GM12891 (cell line): ENCODE measurements at regions not wholly inside any gene's neighbourhood (a gene's known extent, or its start where the extent isn't known, plus 50 kb on each side); places are given as distances from the start of the nearest gene placed in this dataset.

Experiments used
- POLR2AphosphoS5 ChIP-seq: IDR thresholded peaks from 2 replicates; pipeline ENCODE4 v1.6.1; 2011; ENCODE audit warnings: low read depth, low read length, control low read depth
- SPI1 ChIP-seq: IDR thresholded peaks from 2 replicates; pipeline ENCODE4 v1.6.1; 2011; ENCODE audit warnings: low read depth, low read length, control low read depth

DNA sequence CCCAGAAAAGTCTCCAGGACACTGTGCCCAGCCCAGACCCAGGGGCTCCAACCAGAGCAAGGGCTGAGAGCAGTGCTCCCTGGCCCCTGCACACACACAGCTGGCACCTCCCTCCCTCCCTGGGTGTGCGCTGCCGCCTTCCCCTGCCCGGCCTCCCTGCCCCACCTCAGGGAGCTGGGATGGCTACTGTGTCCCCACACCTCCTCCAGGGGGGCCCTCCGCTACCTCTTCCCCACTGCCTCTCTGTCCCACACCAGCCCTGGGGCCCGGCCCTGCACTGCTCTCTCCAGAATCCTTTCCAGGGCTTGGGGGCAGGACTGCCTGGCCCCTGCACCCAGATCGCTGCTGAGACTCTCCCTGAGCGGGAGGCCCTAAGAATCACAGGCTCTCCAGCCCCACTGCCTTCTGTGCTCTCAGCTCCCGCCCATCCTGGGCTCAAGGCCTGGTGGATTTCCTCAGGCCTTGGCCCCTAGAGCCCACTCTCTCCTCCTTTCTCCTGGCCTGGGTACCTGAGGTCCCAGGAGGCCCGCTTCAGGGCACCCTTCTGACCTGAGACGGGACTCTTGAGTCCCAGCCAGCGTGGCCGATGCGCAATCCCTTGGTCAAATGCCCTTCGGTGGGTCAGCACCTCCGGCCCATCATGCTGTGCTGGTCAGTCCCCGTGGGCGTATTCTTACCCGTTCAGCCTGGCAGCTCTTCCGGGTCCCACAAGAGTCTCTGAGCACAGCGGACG is 276.8 kb upstream of the HDAC4 start:
- TF ChIP-seq POLR2AphosphoS5 (no peak), SPI1 (no peak)
